Endodermal cell (in vitro differentiated cells): ENCODE measurements at regions not wholly inside any gene's neighbourhood (a gene's known extent, or its start where the extent isn't known, plus 50 kb on each side); places are given as distances from the start of the nearest gene placed in this dataset.
"Not testable (repeated sequence)": the region's sequence is repeated elsewhere in the genome, so short reads cannot be mapped to it uniquely, and the experiment has no call there.

Source experiments
- DNase-seq: peaks from one replicate; pipeline ENCODE4 v3.0.0-alpha.2; 2017
- H3K27ac ChIP-seq: 2 replicates; pipeline ENCODE4 v1.5.1; 2013; ENCODE audit warnings: mild to moderate bottlenecking, low read depth, low read length, moderate library complexity
- H3K27me3 ChIP-seq: 2 replicates; pipeline ENCODE4 v1.6.1; 2013; ENCODE audit warnings: mild to moderate bottlenecking, low read length, moderate library complexity; ENCODE audit not compliant: insufficient read depth, control insufficient read depth, poor library complexity, severe bottlenecking
- H3K36me3 ChIP-seq: 2 replicates; pipeline ENCODE4 v1.7.0; 2013; ENCODE audit warnings: mild to moderate bottlenecking, low read length, moderate library complexity; ENCODE audit not compliant: control insufficient read depth, insufficient read depth
- H3K4me1 ChIP-seq: one replicate; pipeline ENCODE4 v1.7.0; 2013; ENCODE audit warnings: low read length; ENCODE audit not compliant: control insufficient read depth, insufficient read depth
- H3K4me3 ChIP-seq: 2 replicates; pipeline ENCODE4 v1.5.1; 2013; ENCODE audit warnings: mild to moderate bottlenecking, low read length, moderate library complexity
- H3K9ac ChIP-seq: 2 replicates; pipeline ENCODE4 v1.6.1; 2013; ENCODE audit warnings: mild to moderate bottlenecking, low read length, moderate library complexity; ENCODE audit not compliant: poor library complexity, severe bottlenecking; ENCODE audit errors: extremely low read depth
- H3K9me3 ChIP-seq: 2 replicates; pipeline ENCODE4 v1.6.1; 2013; ENCODE audit warnings: mild to moderate bottlenecking, low read length, moderate library complexity; ENCODE audit not compliant: control insufficient read depth
- H3K27ac Mint-ChIP-seq: 2 replicates; pipeline ENCODE4 v1.8.0; 2020; ENCODE audit warnings: mixed read lengths
- H3K27me3 Mint-ChIP-seq: 2 replicates; pipeline ENCODE4 v1.8.0; 2021; ENCODE audit warnings: mild to moderate bottlenecking, mixed read lengths; ENCODE audit not compliant: insufficient read depth
- H3K36me3 Mint-ChIP-seq: 2 replicates; pipeline ENCODE4 v1.8.0; 2020; ENCODE audit warnings: low read depth, mixed read lengths
- H3K4me1 Mint-ChIP-seq: 2 replicates; pipeline ENCODE4 v1.8.0; 2020; ENCODE audit warnings: mixed read lengths
- H3K4me3 Mint-ChIP-seq: 2 replicates; pipeline ENCODE4 v1.8.0; 2020; ENCODE audit warnings: mild to moderate bottlenecking, moderate library complexity, mixed read lengths
- H3K9me3 Mint-ChIP-seq: 2 replicates; pipeline ENCODE4 v1.8.0; 2020; ENCODE audit warnings: mild to moderate bottlenecking, mixed read lengths
- CTCF ChIP-seq: fragments of 200-600 bp; sonication (generic); conservative IDR thresholded peaks from 2 replicates; pipeline ENCODE4 v1.5.0; 2021; ENCODE audit warnings: antibody characterized with exemption, mild to moderate bottlenecking
- WGBS, 2 experiments: methylation state at CpG; one replicate each; pipeline versions ENCODE4 v1.1.5 to v1.1.7; 2013; ENCODE audit warnings: missing lambda C conversion rate in 2 of 2, mixed read lengths in 1 of 2; ENCODE audit not compliant: insufficient coverage in 1 of 2, insufficient read length in 1 of 2; 5-methylcytosine and 5-hydroxymethylcytosine counted together

GRCh38 chr2:192687015-192687414, 492.3 kb upstream of the TMEFF2 start:
- no peaks in the 10 kb centered on the region for H3K9me3 Mint-ChIP-seq
- H3K27ac Mint-ChIP-seq = no peak overlapping the region
- Histone ChIP-seq H3K4me3 (no peak overlapping the region), H3K36me3 (no peaks in the 10 kb centered on the region), H3K9me3 (no peaks in the 10 kb centered on the region), H3K9ac (no peak overlapping the region), H3K27ac (no peak overlapping the region), H3K27me3 (no peaks in the 10 kb centered on the region), H3K4me1 (no peaks in the 10 kb centered on the region)
- no peak for DNase-seq
- H3K4me1 Mint-ChIP-seq = no peaks in the 10 kb centered on the region
- WGBS, 2 experiments = 79 to 87% methylated on average over 2 to 3 of the region's 3 CpGs
- no peaks in the 10 kb centered on the region for H3K27me3 Mint-ChIP-seq
- no peaks in the 10 kb centered on the region for H3K36me3 Mint-ChIP-seq
- no peak for TF ChIP-seq CTCF
- no peak overlapping the region for H3K4me3 Mint-ChIP-seq

GRCh38 chr2:192682511-192682910, 487.8 kb upstream of the TMEFF2 start:
- not testable (repeated sequence) for H3K27me3 Mint-ChIP-seq, DNase-seq, H3K36me3 ChIP-seq, H3K36me3 Mint-ChIP-seq, H3K4me1 Mint-ChIP-seq, H3K4me1 ChIP-seq, H3K9me3 Mint-ChIP-seq, H3K9me3 ChIP-seq, H3K27ac Mint-ChIP-seq, H3K27me3 ChIP-seq, H3K27ac ChIP-seq, H3K4me3 ChIP-seq, H3K4me3 Mint-ChIP-seq, H3K9ac ChIP-seq
- 96 to 97% methylated on average over 24 of the region's 27 CpGs for WGBS, 2 experiments

GRCh38 chr2:192675681-192676080, 480.9 kb upstream of the TMEFF2 start:
- no peaks in the 10 kb centered on the region for H3K36me3 ChIP-seq
- Mint-ChIP-seq H3K36me3 (no peaks in the 10 kb centered on the region), H3K4me3 (no peak overlapping the region), H3K27ac (no peak overlapping the region), H3K9me3 (no peaks in the 10 kb centered on the region), H3K27me3 (no peaks in the 10 kb centered on the region), H3K4me1 (no peaks in the 10 kb centered on the region)
- no peak for DNase-seq
- H3K27ac ChIP-seq = no peak overlapping the region
- no peaks in the 10 kb centered on the region for H3K4me1 ChIP-seq
- H3K27me3 ChIP-seq = no peaks in the 10 kb centered on the region
- no peaks in the 10 kb centered on the region for H3K9me3 ChIP-seq
- H3K4me3 ChIP-seq = no peak overlapping the region
- 100% methylated on average over 1 to 5 of the region's 5 CpGs for WGBS, 2 experiments
- no peak for TF ChIP-seq CTCF
- H3K9ac ChIP-seq = no peak overlapping the region

- H3K9me3 Mint-ChIP-seq = no peaks in the 10 kb centered on the region
- no peaks in the 10 kb centered on the region for H3K27me3 Mint-ChIP-seq
- no peak for DNase-seq
- no peaks in the 10 kb centered on the region for H3K36me3 Mint-ChIP-seq
- TF ChIP-seq CTCF = no peak
- no peaks in the 10 kb centered on the region for H3K9me3 ChIP-seq
- no peak overlapping the region for H3K4me3 Mint-ChIP-seq
- H3K4me3 ChIP-seq = no peak overlapping the region
- H3K36me3 ChIP-seq = no peaks in the 10 kb centered on the region
- H3K27ac ChIP-seq = no peak overlapping the region
- H3K27ac Mint-ChIP-seq = no peak overlapping the region
- WGBS, 2 experiments = 89 to 91% methylated on average over 7 to 8 of the region's 8 CpGs
- H3K4me1 ChIP-seq = no peaks in the 10 kb centered on the region
- H3K9ac ChIP-seq = no peak overlapping the region
- no peaks in the 10 kb centered on the region for H3K27me3 ChIP-seq
- no peaks in the 10 kb centered on the region for H3K4me1 Mint-ChIP-seq
Observed at GRCh38 chr2:192669505-192670091, 474.9 kb upstream of the TMEFF2 start.

GRCh38 chr2:192660555-192660954, 465.8 kb upstream of the TMEFF2 start:
- not testable (repeated sequence) for H3K36me3 ChIP-seq, H3K4me1 Mint-ChIP-seq, H3K27ac ChIP-seq, H3K27me3 ChIP-seq, H3K27me3 Mint-ChIP-seq, H3K9me3 ChIP-seq, H3K4me1 ChIP-seq, H3K36me3 Mint-ChIP-seq, H3K9me3 Mint-ChIP-seq, H3K9ac ChIP-seq, H3K4me3 Mint-ChIP-seq, H3K4me3 ChIP-seq, DNase-seq, H3K27ac Mint-ChIP-seq
- 83 to 91% methylated on average over 3 to 4 of the region's 4 CpGs for WGBS, 2 experiments
